Neuronal stem cell (in vitro differentiated cells): ENCODE measurements at regions not wholly inside any gene's neighbourhood (a gene's known extent, or its start where the extent isn't known, plus 50 kb on each side); places are given as distances from the start of the nearest gene placed in this dataset.

Experiments used
- DNase-seq: peaks from one replicate; pipeline ENCODE4 v3.0.0-alpha.2; 2013; ENCODE audit warnings: low spot score
- H2AFZ ChIP-seq: one replicate; pipeline ENCODE4 v1.6.1; 2013; ENCODE audit warnings: mild to moderate bottlenecking, low read length, inconsistent platforms
- H2AK5ac ChIP-seq: 2 replicates; pipeline ENCODE4 v1.6.1; 2013; ENCODE audit warnings: low read depth, mild to moderate bottlenecking, inconsistent platforms, low read length, moderate library complexity, mixed read lengths
- H2BK120ac ChIP-seq: 2 replicates; pipeline ENCODE4 v1.6.1; 2013; ENCODE audit warnings: low read depth, mild to moderate bottlenecking, inconsistent platforms, low read length, moderate library complexity, mixed read lengths
- H2BK12ac ChIP-seq: one replicate; pipeline ENCODE4 v1.6.1; 2013; ENCODE audit warnings: low read length, inconsistent platforms
- H2BK15ac ChIP-seq: 2 replicates; pipeline ENCODE4 v1.6.1; 2013; ENCODE audit warnings: mild to moderate bottlenecking, low read length, inconsistent platforms, mixed read lengths
- H2BK5ac ChIP-seq: one replicate; pipeline ENCODE4 v1.6.1; 2013; ENCODE audit warnings: inconsistent platforms, mild to moderate bottlenecking, low read length, moderate library complexity
- H3K14ac ChIP-seq: one replicate; pipeline ENCODE4 v1.6.1; 2013; ENCODE audit warnings: low read length, inconsistent platforms
- H3K18ac ChIP-seq: 2 replicates; pipeline ENCODE4 v1.6.1; 2013; ENCODE audit warnings: low read length, inconsistent platforms
- H3K23ac ChIP-seq: 2 replicates; pipeline ENCODE4 v1.6.1; 2013; ENCODE audit warnings: low read depth, mild to moderate bottlenecking, mixed read lengths, low read length, inconsistent platforms; ENCODE audit not compliant: poor library complexity
- H3K27ac ChIP-seq: replicated peaks from 3 replicates; pipeline ENCODE4 v1.5.1; 2013; ENCODE audit warnings: low read length, inconsistent platforms
- H3K27me3 ChIP-seq, 3 experiments: 2 replicates each; pipeline ENCODE4 v1.6.1; 2013; ENCODE audit warnings: low read length in 3 of 3, mild to moderate bottlenecking in 2 of 3, inconsistent platforms in 1 of 3, low read depth in 1 of 3, mixed read lengths in 1 of 3, moderate library complexity in 1 of 3; ENCODE audit not compliant: control insufficient read depth in 3 of 3, insufficient read depth in 3 of 3
- H3K36me3 ChIP-seq, 2 donors: replicated peaks in 1 of 2; 2 replicates each; pipeline ENCODE4 v1.6.1; 2013; ENCODE audit warnings: low read length in 2 of 2; ENCODE audit not compliant: control insufficient read depth in 2 of 2, insufficient read depth in 2 of 2
- H3K4ac ChIP-seq: 2 replicates; pipeline ENCODE4 v1.6.1; 2013; ENCODE audit warnings: inconsistent platforms, mild to moderate bottlenecking, low read length, moderate library complexity
- H3K4me1 ChIP-seq, 2 donors: 1 replicate in 1 of 2; 2 replicates in 1 of 2; pipeline ENCODE4 v1.6.1; 2013; ENCODE audit warnings: low read length in 2 of 2, low read depth in 1 of 2; ENCODE audit not compliant: control insufficient read depth in 2 of 2, insufficient read depth in 1 of 2
- H3K4me2 ChIP-seq: one replicate; pipeline ENCODE4 v1.6.1; 2013; ENCODE audit warnings: mild to moderate bottlenecking, low read length, inconsistent platforms; ENCODE audit not compliant: insufficient read depth, poor library complexity, severe bottlenecking
- H3K4me3 ChIP-seq, 2 donors: 2 replicates each; pipeline ENCODE4 v1.5.1; 2013; ENCODE audit warnings: low read length in 2 of 2, mild to moderate bottlenecking in 2 of 2, inconsistent platforms in 1 of 2, moderate library complexity in 1 of 2
- H3K79me1 ChIP-seq: one replicate; pipeline ENCODE4 v1.6.1; 2013; ENCODE audit warnings: low read depth, mild to moderate bottlenecking, inconsistent platforms, low read length, moderate library complexity
- H3K9ac ChIP-seq: one replicate; pipeline ENCODE4 v1.6.1; 2013; ENCODE audit warnings: mild to moderate bottlenecking, low read depth, low read length, inconsistent platforms; ENCODE audit not compliant: poor library complexity
- H3K9me3 ChIP-seq, 2 donors: replicated peaks in 1 of 2; 2 replicates each; pipeline versions ENCODE3 to v1.6.1; 2013; ENCODE audit warnings: low read length in 2 of 2, mild to moderate bottlenecking in 2 of 2, inconsistent platforms in 1 of 2, low read depth in 1 of 2, mixed read lengths in 1 of 2, moderate library complexity in 1 of 2; ENCODE audit not compliant: control insufficient read depth in 2 of 2, insufficient read depth in 1 of 2
- H4K8ac ChIP-seq: one replicate; pipeline ENCODE4 v1.6.1; 2013; ENCODE audit warnings: low read depth, mild to moderate bottlenecking, inconsistent platforms, low read length, moderate library complexity
- H4K91ac ChIP-seq: one replicate; pipeline ENCODE4 v1.6.1; 2013; ENCODE audit warnings: low read length, low read depth, mild to moderate bottlenecking, inconsistent platforms; ENCODE audit not compliant: poor library complexity
- WGBS, 2 donors: extraction: QIAGEN DNeasy Blood & Tissue Kit; methylation state at CpG; one replicate each; pipeline ENCODE4 v1.1.7; 2013; ENCODE audit warnings: missing lambda C conversion rate in 2 of 2, mixed read lengths in 1 of 2; ENCODE audit not compliant: insufficient read length in 2 of 2, insufficient replicate concordance in 1 of 2; ENCODE audit errors: extremely low coverage in 2 of 2; 5-methylcytosine and 5-hydroxymethylcytosine counted together

DNA sequence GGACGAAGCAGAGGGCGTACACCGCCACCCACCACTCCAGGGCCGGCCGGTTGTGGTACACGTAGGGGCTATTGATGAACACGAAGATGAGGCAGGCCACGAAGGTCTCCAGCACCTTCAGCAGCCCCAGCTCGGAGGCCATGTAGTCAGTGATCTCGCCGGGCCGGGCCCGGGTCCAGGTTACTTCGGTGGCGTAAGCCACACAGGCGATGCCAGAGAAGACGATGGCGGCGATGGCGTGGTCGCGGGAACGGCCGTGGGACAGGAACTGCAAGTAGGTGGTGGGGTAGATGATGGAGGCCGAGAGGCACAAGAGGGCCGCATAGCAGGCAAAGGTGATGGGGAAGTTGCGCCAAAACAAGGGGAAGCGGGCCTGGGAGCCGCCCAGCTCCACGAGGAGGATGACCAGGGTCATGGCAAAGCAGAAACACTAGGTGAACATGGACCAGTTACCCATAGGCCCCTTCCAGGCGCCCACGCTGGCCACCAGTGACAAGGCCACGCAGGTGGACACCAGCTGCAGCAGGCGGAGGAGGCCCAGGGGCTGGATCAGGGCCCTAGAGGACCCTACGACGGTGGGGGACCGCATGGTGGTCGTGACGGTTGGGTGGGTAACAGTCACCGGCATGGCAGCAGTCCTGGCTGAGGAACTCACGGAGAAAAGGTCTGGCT lies 128.4 kb upstream of the FAM98A start:
- Histone ChIP-seq H4K91ac (no peak overlapping the region), H3K18ac (peak overlapping the region; percentile 64), H3K27ac (no peak overlapping the region), H2AK5ac (peak overlapping the region; percentile 88), H2BK12ac (peak overlapping the region; percentile 16), H3K4me3 (no peak overlapping the region), H3K36me3 (no peaks in the 10 kb centered on the region), H2BK120ac (no peak overlapping the region), H3K9ac (no peak overlapping the region), H3K23ac (peak overlapping the region; percentile 55), H2AFZ (no peak overlapping the region), H4K8ac (peak overlapping the region; percentile 23), H3K4ac (peak overlapping the region; percentile 55), H3K14ac (peak overlapping the region; percentile 56), H3K9me3 (peaks cover 0 to 2% of the 10 kb centered on the region in 2 donors), H2BK15ac (peak overlapping the region; percentile 49), H3K4me2 (no peak overlapping the region), H3K27me3 (no peaks in the 10 kb centered on the region), H3K4me1 (peaks cover 0 to 4% of the 10 kb centered on the region in 2 donors), H3K79me1 (no peaks in the 10 kb centered on the region), H2BK5ac (peak overlapping the region; percentile 78)
- no peak for DNase-seq
- no CpG with 5 or more reads among the region's 41 CpGs for WGBS, 2 donors

- no peak overlapping the region for H3K4me3 ChIP-seq
- no peak overlapping the region for H2AFZ ChIP-seq
- no peak overlapping the region for H2BK5ac ChIP-seq
- no peak overlapping the region for H4K8ac ChIP-seq
- H4K91ac ChIP-seq = no peak overlapping the region
- no peak overlapping the region for H3K9ac ChIP-seq
- no peak overlapping the region for H3K4me2 ChIP-seq
- no peak overlapping the region for H2AK5ac ChIP-seq
- H3K18ac ChIP-seq = peak overlapping the region; percentile 58
- no peak overlapping the region for H2BK15ac ChIP-seq
- no CpG with 5 or more reads among the region's 8 CpGs for WGBS, 2 donors
- H3K27me3 ChIP-seq = no peaks in the 10 kb centered on the region
- H3K9me3 ChIP-seq = peaks cover 0 to 2% of the 10 kb centered on the region in 2 donors
- H2BK12ac ChIP-seq = no peak overlapping the region
- no peaks in the 10 kb centered on the region for H3K79me1 ChIP-seq
- H3K4me1 ChIP-seq = peaks cover 0 to 4% of the 10 kb centered on the region in 2 donors
- H3K4ac ChIP-seq = no peak overlapping the region
- DNase-seq = no peak
- H3K23ac ChIP-seq = no peak overlapping the region
- no peaks in the 10 kb centered on the region for H3K36me3 ChIP-seq
- no peak overlapping the region for H3K27ac ChIP-seq
- no peak overlapping the region for H2BK120ac ChIP-seq
- no peak overlapping the region for H3K14ac ChIP-seq
Observed at GRCh38 chr2:33726415-33726814, 127.3 kb upstream of the FAM98A start.

- no peak overlapping the region for H3K14ac ChIP-seq
- no peak overlapping the region for H2AFZ ChIP-seq
- no peak overlapping the region for H4K91ac ChIP-seq
- no peak overlapping the region for H2BK5ac ChIP-seq
- H3K23ac ChIP-seq = no peak overlapping the region
- no peak overlapping the region for H3K4ac ChIP-seq
- H3K27me3 ChIP-seq = no peaks in the 10 kb centered on the region
- H2AK5ac ChIP-seq = no peak overlapping the region
- H2BK12ac ChIP-seq = no peak overlapping the region
- H3K9ac ChIP-seq = no peak overlapping the region
- no peak overlapping the region for H3K4me2 ChIP-seq
- no peak overlapping the region for H3K27ac ChIP-seq
- H3K79me1 ChIP-seq = no peaks in the 10 kb centered on the region
- H2BK120ac ChIP-seq = no peak overlapping the region
- H3K36me3 ChIP-seq = no peaks in the 10 kb centered on the region
- DNase-seq = no peak
- H4K8ac ChIP-seq = no peak overlapping the region
- no peak overlapping the region for H2BK15ac ChIP-seq
- no peaks in the 10 kb centered on the region for H3K4me1 ChIP-seq
- H3K9me3 ChIP-seq = peaks cover 0 to 2% of the 10 kb centered on the region in 2 donors
- WGBS, 2 donors = no CpG with 5 or more reads among the region's 3 CpGs
- no peak overlapping the region for H3K18ac ChIP-seq
- H3K4me3 ChIP-seq = no peak overlapping the region
Observed at GRCh38 chr2:33723329-33723728, 124.2 kb upstream of the FAM98A start.

DNA sequence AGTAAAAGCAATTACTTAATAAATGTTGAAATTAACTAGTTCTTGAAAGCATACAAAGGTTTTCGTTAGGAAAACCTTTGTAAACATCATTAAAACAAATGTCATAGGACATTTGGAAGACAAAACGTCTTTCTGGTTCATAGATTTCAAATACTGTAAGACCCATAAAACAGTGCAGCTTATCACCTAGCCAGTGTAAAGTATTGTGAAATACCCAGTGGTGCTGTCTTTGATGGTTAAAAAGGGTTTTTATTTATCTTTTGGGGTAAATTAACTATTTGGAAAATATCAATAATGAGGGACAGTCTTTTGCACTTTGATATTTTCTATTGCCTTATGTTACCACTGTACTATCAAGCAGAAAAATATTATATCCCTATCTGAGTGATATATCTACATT lies 120.0 kb upstream of the FAM98A start:
- no peak overlapping the region for H2AFZ ChIP-seq
- H3K18ac ChIP-seq = no peak overlapping the region
- no CpG with 5 or more reads among the region's 2 CpGs for WGBS, 2 donors
- H3K36me3 ChIP-seq = no peaks in the 10 kb centered on the region
- H3K4me2 ChIP-seq = no peak overlapping the region
- H3K27ac ChIP-seq = no peak overlapping the region
- H3K79me1 ChIP-seq = no peaks in the 10 kb centered on the region
- no peak overlapping the region for H4K8ac ChIP-seq
- H2BK12ac ChIP-seq = no peak overlapping the region
- H2AK5ac ChIP-seq = no peak overlapping the region
- no peak for DNase-seq
- H3K23ac ChIP-seq = no peak overlapping the region
- no peak overlapping the region for H2BK15ac ChIP-seq
- H3K27me3 ChIP-seq = no peaks in the 10 kb centered on the region
- H3K9me3 ChIP-seq = no peaks in the 10 kb centered on the region
- H3K4ac ChIP-seq = no peak overlapping the region
- no peak overlapping the region for H4K91ac ChIP-seq
- H2BK120ac ChIP-seq = no peak overlapping the region
- no peak overlapping the region for H3K9ac ChIP-seq
- no peaks in the 10 kb centered on the region for H3K4me1 ChIP-seq
- no peak overlapping the region for H3K14ac ChIP-seq
- no peak overlapping the region for H3K4me3 ChIP-seq
- H2BK5ac ChIP-seq = no peak overlapping the region
